ES-I3 (cell line): ENCODE measurements at regions not wholly inside any gene's neighbourhood (a gene's known extent, or its start where the extent isn't known, plus 50 kb on each side); places are given as distances from the start of the nearest gene placed in this dataset.
"Not testable (repeated sequence)": the region's sequence is repeated elsewhere in the genome, so short reads cannot be mapped to it uniquely, and the experiment has no call there.

Experiments
- H3K36me3 ChIP-seq: 2 replicates; pipeline ENCODE4 v1.6.1; 2013; ENCODE audit warnings: mild to moderate bottlenecking, low read length, control low read depth, moderate library complexity; ENCODE audit not compliant: insufficient read depth
- H3K4me1 ChIP-seq: 2 replicates; pipeline ENCODE4 v1.6.1; 2013; ENCODE audit warnings: mild to moderate bottlenecking, control low read depth, low read length; ENCODE audit not compliant: insufficient read depth
- H3K9ac ChIP-seq: 2 replicates; pipeline ENCODE4 v1.6.1; 2013; ENCODE audit warnings: low read depth, mild to moderate bottlenecking, low read length, moderate library complexity
- H3K9me3 ChIP-seq: 2 replicates; pipeline ENCODE4 v1.6.1; 2013; ENCODE audit warnings: mild to moderate bottlenecking, low read length, moderate library complexity; ENCODE audit not compliant: control insufficient read depth, insufficient read depth

DNA sequence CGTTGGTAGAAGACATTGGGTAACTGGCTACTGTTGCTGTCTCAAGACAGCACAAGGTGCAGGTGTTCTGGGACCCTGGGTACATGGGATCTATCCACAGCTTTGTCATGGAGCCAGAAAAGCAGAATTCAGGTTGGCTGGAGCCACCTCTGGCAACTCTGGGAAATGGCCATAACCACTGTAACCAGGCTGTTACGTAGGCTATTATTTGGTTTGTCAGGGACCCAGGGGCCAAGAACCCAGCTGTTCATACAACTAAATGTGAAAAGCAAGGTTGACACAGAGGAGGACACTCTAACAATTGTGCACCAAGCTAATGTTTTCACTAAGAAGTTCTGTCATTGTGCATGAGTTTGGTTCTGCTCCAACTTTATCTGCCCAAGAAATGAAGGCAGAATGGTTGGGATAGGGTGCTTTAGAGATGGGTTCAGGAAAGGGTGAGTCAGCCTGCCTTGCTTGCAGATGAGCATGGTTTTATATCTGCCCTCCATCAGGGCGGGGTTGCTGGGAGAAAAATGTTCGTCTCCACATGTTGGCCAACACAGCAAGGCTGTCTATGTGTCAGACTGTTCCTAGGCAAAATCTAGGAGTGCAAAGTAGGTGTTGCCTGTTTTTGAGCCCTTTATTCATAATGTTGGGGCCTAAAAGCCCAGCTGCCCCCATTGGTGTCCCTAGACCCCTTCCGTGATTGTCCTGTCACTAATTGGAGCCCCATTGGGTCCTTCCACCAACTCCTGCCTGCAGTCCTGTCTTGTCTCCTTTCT is 131.3 kb upstream of the DAP start:
- H3K9me3 ChIP-seq: peaks cover 3% of the 10 kb centered on the region; the same call in 1 of the 2 replicates
- no peaks in the 10 kb centered on the region for H3K36me3 ChIP-seq
- H3K4me1 ChIP-seq: no peaks in the 10 kb centered on the region
- no peak overlapping the region for H3K9ac ChIP-seq

DNA sequence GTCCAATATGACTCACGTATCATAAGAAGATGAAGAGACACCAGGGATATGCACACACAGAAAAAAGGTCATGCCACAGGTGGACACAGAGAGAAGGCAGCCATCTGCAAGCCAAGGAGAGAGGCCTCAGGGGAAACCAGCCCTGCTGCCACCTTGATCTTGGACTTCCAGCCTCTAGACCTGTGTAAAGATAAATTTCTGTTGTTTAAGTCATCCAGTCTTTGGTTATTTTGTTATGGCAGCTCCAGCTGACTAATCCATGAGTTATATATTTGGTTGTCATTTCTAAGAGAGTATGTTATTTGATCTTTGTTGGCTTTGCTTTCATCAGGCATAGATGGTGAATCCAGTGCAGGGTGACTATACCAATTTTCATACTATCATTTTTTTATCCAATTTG is 130.2 kb upstream of the DAP start:
- Histone ChIP-seq H3K9me3 (peaks cover 3% of the 10 kb centered on the region; the same call in 1 of the 2 replicates), H3K4me1 (no peaks in the 10 kb centered on the region), H3K36me3 (no peaks in the 10 kb centered on the region), H3K9ac (no peak overlapping the region)

DNA sequence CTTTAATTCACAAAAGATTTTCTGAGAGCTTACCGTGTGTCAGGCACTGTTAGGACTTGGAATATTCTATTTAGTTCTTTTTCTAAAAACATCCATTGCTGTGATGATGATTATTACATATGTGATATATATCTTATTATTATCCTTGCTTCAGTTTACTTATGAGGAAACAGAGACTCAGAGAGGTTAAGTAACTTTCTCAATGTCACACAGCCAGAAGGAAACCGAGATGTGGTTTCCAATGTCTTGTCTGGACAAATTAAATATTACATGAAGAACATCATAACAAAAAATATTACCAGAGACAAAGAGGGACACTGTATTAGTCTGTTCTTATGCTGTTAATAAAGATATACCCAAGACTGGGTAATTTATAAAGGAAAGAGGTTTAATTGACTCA is 125.5 kb upstream of the DAP start:
- H3K9me3 ChIP-seq: peaks cover 3% of the 10 kb centered on the region; the same call in 1 of the 2 replicates
- no peaks in the 10 kb centered on the region for H3K36me3 ChIP-seq
- H3K4me1 ChIP-seq: no peaks in the 10 kb centered on the region
- H3K9ac ChIP-seq: no peak overlapping the region

DNA sequence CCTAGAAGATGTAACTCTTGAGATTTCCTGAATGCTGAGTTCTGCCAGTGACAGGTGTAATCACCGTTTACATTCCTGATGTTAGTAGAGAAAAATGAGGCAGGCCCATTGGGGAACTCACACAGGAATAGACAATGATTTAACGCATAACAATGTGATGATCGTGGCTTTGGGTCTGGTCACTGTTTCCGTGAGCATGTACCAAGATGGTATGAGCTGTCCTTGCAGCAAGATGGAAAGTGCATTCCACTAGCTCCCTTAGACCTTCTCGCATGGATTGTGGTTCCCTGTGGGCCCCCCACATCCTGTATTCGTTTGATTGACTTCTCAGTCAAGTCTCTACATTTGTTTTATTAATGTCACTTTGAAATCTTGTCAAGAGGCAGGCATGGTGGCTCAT is 124.0 kb upstream of the DAP start:
- no peaks in the 10 kb centered on the region for H3K36me3 ChIP-seq
- no peaks in the 10 kb centered on the region for H3K4me1 ChIP-seq
- H3K9ac ChIP-seq: no peak overlapping the region
- H3K9me3 ChIP-seq: no peaks in the 10 kb centered on the region

GRCh38 chr5:10883945-10884344 is 122.9 kb upstream of the DAP start:
- not testable (repeated sequence) for H3K9ac ChIP-seq, H3K9me3 ChIP-seq, H3K36me3 ChIP-seq, H3K4me1 ChIP-seq

DNA sequence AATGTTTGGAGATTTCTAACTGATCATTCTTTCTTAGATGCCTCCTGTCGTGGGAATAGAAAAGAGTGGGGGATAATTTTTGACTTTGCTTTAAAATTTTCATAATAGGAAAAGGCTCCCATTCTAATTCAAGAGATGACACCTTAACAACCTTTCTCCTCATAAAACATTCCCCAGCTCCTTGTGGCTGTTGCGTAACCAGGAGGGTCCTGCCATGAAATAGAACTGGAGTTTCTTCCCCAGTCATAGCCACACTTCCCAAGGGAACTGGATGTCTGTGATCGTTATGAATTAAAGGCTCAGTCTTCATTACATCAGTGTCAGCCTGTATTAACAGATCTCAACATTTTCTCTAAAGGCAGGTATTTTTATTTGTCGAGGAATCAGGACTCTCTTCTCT is 119.9 kb upstream of the DAP start:
- H3K9ac ChIP-seq: no peak overlapping the region

DNA sequence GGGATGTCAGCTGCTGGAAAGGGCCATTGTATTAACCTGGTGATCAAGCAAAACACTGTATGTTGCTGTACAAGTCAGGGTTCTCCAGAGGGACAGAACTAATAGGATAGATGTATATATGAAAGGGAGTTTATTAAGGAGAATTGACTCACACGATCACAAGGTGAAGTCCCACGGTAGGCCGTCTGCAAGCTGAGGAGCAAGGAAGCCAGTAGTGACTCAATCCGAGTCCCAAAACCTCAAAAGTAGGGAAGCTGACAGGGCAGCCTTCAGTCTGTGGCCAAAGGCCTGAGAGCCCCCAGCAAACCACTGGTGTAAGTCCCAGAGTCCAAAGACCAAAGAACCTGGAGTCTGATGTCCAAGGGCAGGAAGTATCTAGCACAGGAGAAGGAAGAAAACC is 116.0 kb upstream of the DAP start:
- H3K9me3 ChIP-seq, H3K4me1 ChIP-seq, H3K36me3 ChIP-seq, H3K9ac ChIP-seq: not testable (repeated sequence)

More for the DNA sequence above, 119.9 kb upstream of the DAP start:
- Histone ChIP-seq H3K4me1 (no peaks in the 10 kb centered on the region), H3K36me3 (no peaks in the 10 kb centered on the region), H3K9me3 (no peaks in the 10 kb centered on the region)

DNA sequence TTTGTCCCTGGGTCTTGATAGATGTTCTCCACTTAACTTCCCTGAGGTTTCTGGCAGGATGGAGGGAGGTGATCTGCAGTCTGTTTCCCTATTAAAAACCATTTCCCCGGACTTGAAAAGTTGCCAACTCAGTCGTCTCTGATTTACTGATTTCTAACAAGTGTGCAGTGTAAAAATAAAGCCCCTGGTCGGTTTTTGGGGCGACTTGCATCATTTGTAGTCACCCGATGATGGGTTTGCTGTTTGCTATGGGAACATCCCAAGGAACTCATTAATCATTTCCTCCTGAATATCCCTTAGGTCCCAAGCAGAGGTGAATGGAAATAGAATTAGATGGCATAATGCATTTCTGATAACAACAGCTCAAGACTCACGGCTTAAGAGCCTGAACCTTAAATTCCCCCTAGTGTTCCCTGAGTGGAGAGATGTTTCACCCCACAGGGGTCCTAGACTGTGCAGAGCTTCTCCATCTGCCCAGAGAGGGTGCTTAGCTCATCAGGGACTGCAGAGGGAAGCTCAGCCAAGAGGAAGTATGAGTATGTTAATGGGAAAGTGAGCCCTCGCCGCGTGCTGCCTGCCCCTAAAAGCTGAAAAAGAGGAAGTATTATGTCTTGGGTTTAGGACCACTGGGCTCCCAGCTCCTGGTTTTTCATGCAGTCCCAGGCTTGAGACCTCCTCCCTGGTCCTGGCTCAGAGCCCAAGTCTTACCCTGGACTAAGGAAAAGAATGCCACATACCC is 115.1 kb upstream of the DAP start:
- Histone ChIP-seq H3K9ac (no peak overlapping the region), H3K36me3 (no peaks in the 10 kb centered on the region), H3K4me1 (no peaks in the 10 kb centered on the region), H3K9me3 (0 out of 2 replicates have a peak, but pooled peaks cover 3% of the 10 kb centered on the region)

DNA sequence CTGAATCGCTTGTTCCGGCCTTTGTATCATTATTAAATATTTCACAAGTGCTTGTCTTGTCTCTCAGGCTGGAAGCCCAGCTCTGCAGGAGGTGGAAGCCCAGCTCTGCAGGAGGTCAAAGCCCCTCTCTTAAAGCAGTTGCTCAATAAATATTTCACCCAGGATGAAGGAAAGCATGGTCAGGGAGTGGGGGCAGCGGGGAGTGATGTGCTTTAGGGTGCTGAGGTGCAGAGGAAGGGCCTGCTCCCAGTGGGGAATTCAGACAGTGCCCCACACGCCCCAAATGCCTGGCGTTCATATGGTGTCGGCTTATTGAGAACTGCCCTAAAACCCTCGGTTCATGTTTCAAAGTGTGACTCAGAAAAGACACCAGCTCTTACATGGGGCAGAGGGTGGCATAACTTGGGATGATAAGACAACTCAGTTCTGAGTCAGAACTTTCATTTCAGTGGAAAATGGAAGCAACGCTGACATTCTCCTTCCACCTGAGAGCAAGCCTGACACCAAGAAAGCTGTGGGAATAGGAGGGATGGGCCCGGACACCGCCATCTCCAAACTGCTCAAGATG is 114.3 kb upstream of the DAP start:
- H3K9me3 ChIP-seq: 0 out of 2 replicates have a peak, but pooled peaks cover 3% of the 10 kb centered on the region
- H3K4me1 ChIP-seq: no peaks in the 10 kb centered on the region
- no peak overlapping the region for H3K9ac ChIP-seq
- no peaks in the 10 kb centered on the region for H3K36me3 ChIP-seq

DNA sequence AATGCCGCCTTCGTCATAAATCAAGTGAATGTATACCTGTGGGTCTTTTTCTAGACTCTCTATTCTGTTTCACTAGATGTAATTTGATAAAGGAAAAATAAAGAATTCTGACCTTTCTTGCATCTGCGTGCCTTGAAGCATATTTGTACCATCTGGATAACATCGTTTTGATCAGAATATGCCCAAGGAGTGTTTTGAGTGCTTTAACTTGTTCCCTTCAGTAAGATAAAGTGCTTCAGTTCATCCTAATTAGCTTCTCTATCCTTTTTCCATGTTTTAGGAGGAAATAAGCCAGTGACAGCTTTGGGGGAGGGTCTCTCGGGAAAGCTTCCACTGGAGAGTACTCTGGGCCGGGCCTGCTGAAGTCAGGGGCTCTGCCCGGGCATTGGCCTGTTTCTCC is 113.5 kb upstream of the DAP start:
- H3K36me3 ChIP-seq: no peaks in the 10 kb centered on the region
- no peaks in the 10 kb centered on the region for H3K4me1 ChIP-seq

DNA sequence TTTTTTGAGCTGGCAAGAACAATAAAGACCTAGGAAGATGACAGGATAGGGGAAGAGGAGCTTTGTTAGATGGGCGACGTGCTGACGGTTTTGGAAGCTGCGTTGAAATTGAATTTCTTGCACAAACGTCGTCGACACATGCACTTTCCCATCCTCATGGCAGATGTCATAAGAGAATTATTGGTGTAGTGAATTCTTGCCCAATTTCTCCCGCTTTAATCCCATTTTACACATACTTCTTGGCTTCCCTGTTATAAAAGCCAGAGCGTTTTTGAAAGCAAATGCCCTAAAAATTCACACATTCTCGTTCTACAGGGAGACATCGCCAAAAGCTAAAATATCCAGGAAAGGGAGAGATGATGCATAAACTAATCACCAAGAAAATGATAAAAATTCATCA is 109.8 kb upstream of the DAP start:
- peaks cover 2% of the 10 kb centered on the region; the same call in 1 of the 2 replicates for H3K4me1 ChIP-seq
- no peak overlapping the region for H3K9ac ChIP-seq
- H3K36me3 ChIP-seq: no peaks in the 10 kb centered on the region
- H3K9me3 ChIP-seq: 0 out of 2 replicates have a peak, but pooled peaks cover 3% of the 10 kb centered on the region

More for the DNA sequence above, 113.5 kb upstream of the DAP start:
- Histone ChIP-seq H3K9ac (no peak overlapping the region), H3K9me3 (0 out of 2 replicates have a peak, but pooled peaks cover 3% of the 10 kb centered on the region)

DNA sequence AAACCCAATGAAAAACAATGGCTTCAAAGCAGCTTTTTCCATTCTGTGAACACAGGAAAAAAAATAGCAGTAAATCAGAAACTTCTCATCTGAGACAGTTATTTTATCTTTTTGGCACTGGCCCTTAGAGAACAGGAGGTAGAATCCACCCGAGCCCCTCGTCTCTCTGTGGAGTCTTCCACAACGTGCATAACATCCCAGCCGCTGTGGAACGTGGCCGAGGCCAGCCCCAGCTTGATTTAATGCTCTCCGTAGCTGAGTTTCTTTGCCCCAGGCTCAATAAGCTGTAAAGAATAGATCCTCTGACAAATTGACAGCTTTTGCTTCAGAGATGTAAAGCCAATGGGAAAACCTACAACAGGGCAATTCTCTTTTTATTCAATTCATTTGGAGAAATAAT is 107.9 kb upstream of the DAP start:
- 0 out of 2 replicates have a peak, but pooled peaks cover 3% of the 10 kb centered on the region for H3K9me3 ChIP-seq
- no peaks in the 10 kb centered on the region for H3K36me3 ChIP-seq
- H3K9ac ChIP-seq: no peak overlapping the region
- peaks cover 2% of the 10 kb centered on the region; the same call in 1 of the 2 replicates for H3K4me1 ChIP-seq

- peaks cover 2% of the 10 kb centered on the region; the same call in 1 of the 2 replicates for H3K4me1 ChIP-seq
- no peaks in the 10 kb centered on the region for H3K9me3 ChIP-seq
- H3K9ac ChIP-seq: no peak overlapping the region
- no peaks in the 10 kb centered on the region for H3K36me3 ChIP-seq
Measured at GRCh38 chr5:10867389-10868303, 106.6 kb upstream of the DAP start.

DNA sequence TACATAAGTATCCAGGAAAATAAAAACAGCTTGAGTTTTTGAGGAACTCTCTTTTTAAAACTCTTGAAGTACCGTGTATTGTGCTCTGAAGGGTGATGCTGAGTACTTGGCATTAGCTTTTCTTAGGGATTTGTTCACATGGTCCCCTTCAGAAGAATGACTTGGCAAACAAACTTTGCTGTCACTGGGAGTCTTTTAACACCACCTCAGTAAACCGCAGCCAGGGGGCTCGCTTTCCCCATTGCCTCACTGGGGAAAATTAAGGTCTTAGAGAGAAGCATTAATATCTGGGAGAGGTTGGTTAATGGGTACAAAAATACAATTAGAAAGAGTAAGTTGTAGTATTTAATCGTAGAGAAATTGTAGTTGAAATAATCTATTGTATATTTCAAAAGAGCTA is 105.9 kb upstream of the DAP start:
- H3K36me3 ChIP-seq: no peaks in the 10 kb centered on the region
- H3K9me3 ChIP-seq: no peaks in the 10 kb centered on the region
- no peak overlapping the region for H3K9ac ChIP-seq
- H3K4me1 ChIP-seq: peaks cover 2% of the 10 kb centered on the region; the same call in 1 of the 2 replicates
